ENCODE measurements at regions not wholly inside any gene's neighbourhood (a gene's known extent, or its start where the extent isn't known, plus 50 kb on each side); places are given as distances from the start of the nearest gene placed in this dataset.

DNA sequence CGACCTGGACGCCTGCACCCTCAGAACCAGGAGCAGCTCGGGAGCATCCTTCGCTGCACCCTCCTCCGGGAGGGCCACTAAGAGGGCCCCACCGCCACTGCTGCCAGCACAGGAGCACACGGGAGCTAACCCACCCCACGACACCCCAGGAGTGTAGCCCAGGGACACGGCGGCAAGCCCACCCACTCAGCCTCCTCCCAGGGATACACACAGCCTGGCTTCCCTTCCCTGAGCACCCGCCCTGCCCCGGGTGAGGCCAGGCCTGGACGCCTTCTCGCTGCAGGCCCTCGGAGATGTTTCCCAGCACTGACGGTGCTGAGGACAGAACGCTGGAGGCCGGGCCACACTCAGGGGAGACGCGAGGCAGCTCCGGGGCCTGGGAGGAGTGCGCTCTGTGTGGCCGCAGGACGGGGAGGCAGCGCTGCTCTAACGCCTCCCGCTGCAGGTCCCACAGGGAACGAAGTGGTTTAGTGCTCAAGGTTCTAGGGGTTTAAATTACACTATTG, 190.4 kb downstream of the BRD1 start:
- no TSS peak for BruUV-seq (replicated peaks)
- Histone ChIP-seq H3K4ac (ENCODE audit: low read depth, low read length) (no peak overlapping the region), H3K4me3 (ENCODE audit: insufficient read depth, low read depth, low read length) (no peak overlapping the region), H4K20me1 (ENCODE audit: insufficient read depth, low read length) (no peaks in the 10 kb centered on the region), H3K27ac (ENCODE audit: insufficient read depth, low read length) (no peak overlapping the region), H3K23ac (ENCODE audit: low read depth, low read length) (no peak overlapping the region), H4K8ac (ENCODE audit: low read depth in 2 of 2, low read length in 2 of 2) (no peak overlapping the region), H3K56ac (ENCODE audit: extremely low read depth, insufficient read depth, low read length) (no peak overlapping the region), H3K9me3 (ENCODE audit: control insufficient read depth, insufficient read depth, low read length) (peaks cover 10% of the 10 kb centered on the region; the same call in 1 of the 2 replicates), H3K27me3 (ENCODE audit: control insufficient read depth, insufficient read depth, low read length) (no peaks in the 10 kb centered on the region), H3K79me1 (ENCODE audit: low read depth in 1 of 2, low read length in 2 of 2) (no peaks in the 10 kb centered on the region), H2AK9ac (replicated peaks; ENCODE audit: low read depth, low read length, poor library complexity) (no peak overlapping the region), H2BK5ac (ENCODE audit: low read depth, low read length, poor library complexity, severe bottlenecking) (no peak overlapping the region), H4K5ac (ENCODE audit: low read depth, low read length) (no peak overlapping the region), H2BK120ac (ENCODE audit: low read depth, low read length) (no peak overlapping the region), H4K91ac (ENCODE audit: insufficient read depth, low read depth, low read length) (no peak overlapping the region), H3K14ac (replicated peaks; ENCODE audit: low read depth, low read length) (no peak overlapping the region), H2AK5ac (ENCODE audit: low read depth, low read length) (no peak overlapping the region), H3K9ac (ENCODE audit: low read depth, low read length) (no peak overlapping the region), H2BK15ac (ENCODE audit: low read depth, low read length) (no peak overlapping the region), H3K18ac (ENCODE audit: low read depth, low read length) (no peak overlapping the region), H3K4me2 (ENCODE audit: low read depth, low read length) (no peak overlapping the region), H2AFZ (replicated peaks; ENCODE audit: low read length, poor library complexity) (no peak overlapping the region), H3K4me1 (ENCODE audit: control insufficient read depth, insufficient read depth, low read length) (no peaks in the 10 kb centered on the region), H3K36me3 (ENCODE audit: control insufficient read depth, insufficient read depth, low read length) (no peaks in the 10 kb centered on the region), H2BK20ac (ENCODE audit: low read depth, low read length) (no peak overlapping the region), H3K9me1 (ENCODE audit: insufficient read depth, low read length) (no peaks in the 10 kb centered on the region)
- DNase-seq (no peak), ATAC-seq (ENCODE audit: low read depth) (no peak)
- intact Hi-C loops (cut with micrococcal nuclease): no loop called here
- TF ChIP-seq FOS (IDR thresholded peaks at IDR 0.05; ENCODE audit: low read depth, low read length): no peak
- in situ Hi-C loops (cut with MboI; ENCODE audit: low sequenced_read_pairs): no loop called here
- 100% methylated on average over 1 of the region's 28 CpGs; no CpG with 5 or more reads in 1 of the 2 experiments for WGBS, 2 experiments (ENCODE audit: extremely low coverage in 2 of 2, insufficient read length in 1 of 2)
- dilution Hi-C loops (cut with HindIII; ENCODE audit: low sequenced_read_pairs, unreplicated experiment): no loop called here
- POLR2A ChIA-PET (ENCODE audit: unreplicated experiment): no interaction called here
- CTCF ChIA-PET: no interaction called here

Data from IMR-90 (cell line).